ENCODE measurements at regions not wholly inside any gene's neighbourhood (a gene's known extent, or its start where the extent isn't known, plus 50 kb on each side); places are given as distances from the start of the nearest gene placed in this dataset.

GRCh38 chr12:73374360-73374759 is 1102.2 kb downstream of the TRHDE start:
- intact Hi-C loops (cut with micrococcal nuclease) = no loop called here
- H3K27me3 ChIP-seq (ENCODE audit: insufficient read depth, low read length) = no peaks in the 10 kb centered on the region
- DNase-seq = no peak
- no peak overlapping the region for H3K27ac ChIP-seq (ENCODE audit: low read depth, low read length)
- no peak overlapping the region for H3K4me3 Mint-ChIP-seq
- POLR2A ChIA-PET (ENCODE audit: partially characterized antibody) = no interaction called here
- CTCF ChIA-PET (ENCODE audit: partially characterized antibody) = no interaction called here
- no peaks in the 10 kb centered on the region for H3K4me1 Mint-ChIP-seq
- no peaks in the 10 kb centered on the region for H3K36me3 ChIP-seq (ENCODE audit: insufficient read depth, low read length)
- no peaks in the 10 kb centered on the region for H3K36me3 Mint-ChIP-seq
- no peak overlapping the region for H3K27ac Mint-ChIP-seq
- no peaks in the 10 kb centered on the region for H3K27me3 Mint-ChIP-seq
- peaks cover 0 to 7% (median 4%) of the 10 kb centered on the region in 8 donors for H3K9me3 Mint-ChIP-seq
- H3K9me3 ChIP-seq (ENCODE audit: control insufficient read depth in 1 of 2, low read length in 2 of 2) = no peaks in the 10 kb centered on the region
- no peak overlapping the region for H3K4me3 ChIP-seq (ENCODE audit: low read length in 2 of 2)
- no peaks in the 10 kb centered on the region for H3K4me1 ChIP-seq (ENCODE audit: insufficient read depth, low read length)

- Histone ChIP-seq H3K27me3 (ENCODE audit: insufficient read depth, low read length) (no peaks in the 10 kb centered on the region), H3K4me3 (ENCODE audit: low read length in 2 of 2) (no peak overlapping the region), H3K36me3 (ENCODE audit: insufficient read depth, low read length) (no peaks in the 10 kb centered on the region), H3K9me3 (ENCODE audit: control insufficient read depth in 1 of 2, low read length in 2 of 2) (no peaks in the 10 kb centered on the region), H3K27ac (ENCODE audit: low read depth, low read length) (no peak overlapping the region), H3K4me1 (ENCODE audit: insufficient read depth, low read length) (no peaks in the 10 kb centered on the region)
- ChIA-PET CTCF (ENCODE audit: partially characterized antibody) (no interaction called here), POLR2A (ENCODE audit: partially characterized antibody) (no interaction called here)
- no peak overlapping the region for H3K27ac Mint-ChIP-seq
- H3K4me1 Mint-ChIP-seq = no peaks in the 10 kb centered on the region
- peaks cover 0 to 22% (median 8%) of the 10 kb centered on the region in 8 donors for H3K9me3 Mint-ChIP-seq
- H3K36me3 Mint-ChIP-seq = no peaks in the 10 kb centered on the region
- intact Hi-C loops (cut with micrococcal nuclease) = no loop called here
- no peak for DNase-seq
- H3K4me3 Mint-ChIP-seq = peak overlapping the region in 1 of 8 donors; percentile 23
- H3K27me3 Mint-ChIP-seq = no peaks in the 10 kb centered on the region
These were observed 1111.5 kb downstream of the TRHDE start for GRCh38 chr12:73383584-73384222.

GRCh38 chr12:73384592-73384991 is 1112.4 kb downstream of the TRHDE start:
- no peak overlapping the region for H3K27ac Mint-ChIP-seq

GRCh38 chr12:73390261-73390660 is 1118.1 kb downstream of the TRHDE start:
- Mint-ChIP-seq H3K4me1 (no peaks in the 10 kb centered on the region), H3K9me3 (peaks cover 0 to 12% (median 3%) of the 10 kb centered on the region in 8 donors), H3K27me3 (no peaks in the 10 kb centered on the region), H3K4me3 (no peak overlapping the region), H3K27ac (no peak overlapping the region), H3K36me3 (no peaks in the 10 kb centered on the region)
- CTCF ChIA-PET (ENCODE audit: partially characterized antibody) = no interaction called here
- DNase-seq = no peak
- Histone ChIP-seq H3K36me3 (ENCODE audit: insufficient read depth, low read length) (no peaks in the 10 kb centered on the region), H3K27me3 (ENCODE audit: insufficient read depth, low read length) (no peaks in the 10 kb centered on the region), H3K27ac (ENCODE audit: low read depth, low read length) (no peak overlapping the region), H3K4me1 (ENCODE audit: insufficient read depth, low read length) (no peaks in the 10 kb centered on the region), H3K4me3 (ENCODE audit: low read length in 2 of 2) (no peak overlapping the region), H3K9me3 (ENCODE audit: control insufficient read depth in 1 of 2, low read length in 2 of 2) (no peaks in the 10 kb centered on the region)
- intact Hi-C loops (cut with micrococcal nuclease) = no loop called here
- POLR2A ChIA-PET (ENCODE audit: partially characterized antibody) = no interaction called here

More at GRCh38 chr12:73384592-73384991, 1112.4 kb downstream of the TRHDE start:
- ChIA-PET CTCF (ENCODE audit: partially characterized antibody) (no interaction called here), POLR2A (ENCODE audit: partially characterized antibody) (no interaction called here)
- H3K4me3 ChIP-seq (ENCODE audit: low read length in 2 of 2) = no peak overlapping the region
- H3K4me3 Mint-ChIP-seq = no peak overlapping the region
- no peaks in the 10 kb centered on the region for H3K27me3 ChIP-seq (ENCODE audit: insufficient read depth, low read length)
- H3K4me1 ChIP-seq (ENCODE audit: insufficient read depth, low read length) = no peaks in the 10 kb centered on the region
- no peak overlapping the region for H3K27ac ChIP-seq (ENCODE audit: low read depth, low read length)
- no peaks in the 10 kb centered on the region for H3K36me3 ChIP-seq (ENCODE audit: insufficient read depth, low read length)
- no peak for DNase-seq
- H3K27me3 Mint-ChIP-seq = no peaks in the 10 kb centered on the region
- no peaks in the 10 kb centered on the region for H3K9me3 ChIP-seq (ENCODE audit: control insufficient read depth in 1 of 2, low read length in 2 of 2)
- H3K36me3 Mint-ChIP-seq = no peaks in the 10 kb centered on the region
- H3K9me3 Mint-ChIP-seq = peaks cover 0 to 22% (median 8%) of the 10 kb centered on the region in 8 donors
- intact Hi-C loops (cut with micrococcal nuclease) = no loop called here
- no peaks in the 10 kb centered on the region for H3K4me1 Mint-ChIP-seq

- Mint-ChIP-seq H3K9me3 (peaks cover 0 to 27% (median 17%) of the 10 kb centered on the region in 8 donors), H3K27ac (no peak overlapping the region), H3K27me3 (no peaks in the 10 kb centered on the region), H3K4me3 (no peak overlapping the region), H3K36me3 (no peaks in the 10 kb centered on the region), H3K4me1 (no peaks in the 10 kb centered on the region)
- intact Hi-C loops (cut with micrococcal nuclease) = no loop called here
- Histone ChIP-seq H3K9me3 (ENCODE audit: control insufficient read depth in 1 of 2, low read length in 2 of 2) (no peaks in the 10 kb centered on the region), H3K27ac (ENCODE audit: low read depth, low read length) (no peak overlapping the region), H3K27me3 (ENCODE audit: insufficient read depth, low read length) (no peaks in the 10 kb centered on the region), H3K36me3 (ENCODE audit: insufficient read depth, low read length) (no peaks in the 10 kb centered on the region), H3K4me1 (ENCODE audit: insufficient read depth, low read length) (no peaks in the 10 kb centered on the region), H3K4me3 (ENCODE audit: low read length in 2 of 2) (no peak overlapping the region)
- ChIA-PET POLR2A (ENCODE audit: partially characterized antibody) (no interaction called here), CTCF (ENCODE audit: partially characterized antibody) (no interaction called here)
- DNase-seq = no peak
These were observed 1124.6 kb upstream of the ATXN7L3B start for GRCh38 chr12:73413051-73413450.

GRCh38 chr12:73413974-73414373 is 1123.7 kb upstream of the ATXN7L3B start:
- ChIA-PET CTCF (ENCODE audit: partially characterized antibody) (no interaction called here), POLR2A (ENCODE audit: partially characterized antibody) (no interaction called here)
- no peaks in the 10 kb centered on the region for H3K36me3 ChIP-seq (ENCODE audit: insufficient read depth, low read length)
- H3K4me3 ChIP-seq (ENCODE audit: low read length in 2 of 2) = no peak overlapping the region
- Mint-ChIP-seq H3K27ac (no peak overlapping the region), H3K4me1 (no peaks in the 10 kb centered on the region), H3K36me3 (no peaks in the 10 kb centered on the region), H3K27me3 (no peaks in the 10 kb centered on the region), H3K4me3 (no peak overlapping the region), H3K9me3 (peaks cover 0 to 27% (median 17%) of the 10 kb centered on the region in 8 donors)
- no peaks in the 10 kb centered on the region for H3K4me1 ChIP-seq (ENCODE audit: insufficient read depth, low read length)
- H3K27ac ChIP-seq (ENCODE audit: low read depth, low read length) = no peak overlapping the region
- no peaks in the 10 kb centered on the region for H3K27me3 ChIP-seq (ENCODE audit: insufficient read depth, low read length)
- H3K9me3 ChIP-seq (ENCODE audit: control insufficient read depth in 1 of 2, low read length in 2 of 2) = no peaks in the 10 kb centered on the region
- intact Hi-C loops (cut with micrococcal nuclease) = no loop called here
- DNase-seq = no peak

- Histone ChIP-seq H3K9me3 (ENCODE audit: control insufficient read depth in 1 of 2, low read length in 2 of 2) (no peaks in the 10 kb centered on the region), H3K4me1 (ENCODE audit: insufficient read depth, low read length) (no peaks in the 10 kb centered on the region), H3K36me3 (ENCODE audit: insufficient read depth, low read length) (no peaks in the 10 kb centered on the region), H3K27me3 (ENCODE audit: insufficient read depth, low read length) (no peaks in the 10 kb centered on the region), H3K27ac (ENCODE audit: low read depth, low read length) (no peak overlapping the region), H3K4me3 (ENCODE audit: low read length in 2 of 2) (no peak overlapping the region)
- Mint-ChIP-seq H3K9me3 (peaks cover 0 to 27% (median 17%) of the 10 kb centered on the region in 8 donors), H3K4me1 (no peaks in the 10 kb centered on the region), H3K27me3 (no peaks in the 10 kb centered on the region), H3K4me3 (no peak overlapping the region), H3K36me3 (no peaks in the 10 kb centered on the region), H3K27ac (no peak overlapping the region)
- ChIA-PET CTCF (ENCODE audit: partially characterized antibody) (no interaction called here), POLR2A (ENCODE audit: partially characterized antibody) (no interaction called here)
- no peak for DNase-seq
- intact Hi-C loops (cut with micrococcal nuclease) = no loop called here
These were observed 1122.7 kb upstream of the ATXN7L3B start for GRCh38 chr12:73414926-73415325.

GRCh38 chr12:73418541-73418940 is 1119.1 kb upstream of the ATXN7L3B start:
- no peak overlapping the region for H3K4me3 ChIP-seq (ENCODE audit: low read length in 2 of 2)
- no peaks in the 10 kb centered on the region for H3K36me3 ChIP-seq (ENCODE audit: insufficient read depth, low read length)
- H3K27me3 ChIP-seq (ENCODE audit: insufficient read depth, low read length) = no peaks in the 10 kb centered on the region
- peaks cover 2 to 7% (median 4%) of the 10 kb centered on the region in 4 donors for H3K4me1 Mint-ChIP-seq
- DNase-seq = no peak
- H3K9me3 ChIP-seq (ENCODE audit: control insufficient read depth in 1 of 2, low read length in 2 of 2) = no peaks in the 10 kb centered on the region
- intact Hi-C loops (cut with micrococcal nuclease) = no loop called here
- H3K27me3 Mint-ChIP-seq = no peaks in the 10 kb centered on the region
- H3K4me3 Mint-ChIP-seq = no peak overlapping the region
- H3K9me3 Mint-ChIP-seq = peaks cover 0 to 16% (median 8%) of the 10 kb centered on the region in 8 donors
- H3K36me3 Mint-ChIP-seq = no peaks in the 10 kb centered on the region
- ChIA-PET CTCF (ENCODE audit: partially characterized antibody) (no interaction called here), POLR2A (ENCODE audit: partially characterized antibody) (no interaction called here)
- H3K27ac Mint-ChIP-seq = no peak overlapping the region
- H3K27ac ChIP-seq (ENCODE audit: low read depth, low read length) = no peak overlapping the region
- no peaks in the 10 kb centered on the region for H3K4me1 ChIP-seq (ENCODE audit: insufficient read depth, low read length)
